DND-41 (cell line): ENCODE measurements at regions not wholly inside any gene's neighbourhood (a gene's known extent, or its start where the extent isn't known, plus 50 kb on each side); places are given as distances from the start of the nearest gene placed in this dataset.

Experiments used
- ATAC-seq: fragments of 200-7000 bp; cut with Tn5 transposase; 3 replicates; pipeline ENCODE4 v1.9.1; 2021; ENCODE audit warnings: low read depth; ENCODE audit not compliant: insufficient read depth
- DNase-seq: peaks from one replicate; pipeline ENCODE4 v3.0.0-alpha.2; 2020
- H2AFZ ChIP-seq: 2 replicates; pipeline ENCODE4 v1.6.0; 2012; ENCODE audit warnings: low read depth, low read length
- H3K27ac ChIP-seq: 2 replicates; pipeline ENCODE4 v1.5.1; 2012; ENCODE audit warnings: low read length, inconsistent platforms
- H3K27me3 ChIP-seq: fragments of 200-600 bp; sonication (generic); 2 replicates; pipeline ENCODE4 v1.6.0; 2012; ENCODE audit warnings: low read length, mild to moderate bottlenecking, inconsistent platforms; ENCODE audit not compliant: insufficient read depth, poor library complexity
- H3K36me3 ChIP-seq: 2 replicates; pipeline ENCODE4 v1.5.1; 2012; ENCODE audit warnings: low read length, inconsistent platforms; ENCODE audit not compliant: insufficient read depth
- H3K4me1 ChIP-seq: 2 replicates; pipeline ENCODE4 v1.5.1; 2012; ENCODE audit warnings: mild to moderate bottlenecking, low read length; ENCODE audit not compliant: insufficient read depth
- H3K4me2 ChIP-seq: 2 replicates; pipeline ENCODE4 v1.6.0; 2012; ENCODE audit warnings: mild to moderate bottlenecking, moderate library complexity, low read length, inconsistent platforms; ENCODE audit not compliant: insufficient read depth
- H3K4me3 ChIP-seq, 2 experiments: fragments of 200-600 bp in 1 of 2; shearing (Covaris generic) in 1 of 2; 2 replicates each; pipeline ENCODE4 v1.5.1; 2012 to 2016; ENCODE audit warnings: inconsistent platforms in 2 of 2, low read length in 2 of 2, mild to moderate bottlenecking in 2 of 2, low read depth in 1 of 2, moderate library complexity in 1 of 2
- H3K79me2 ChIP-seq: 2 replicates; pipeline ENCODE4 v1.6.0; 2012; ENCODE audit warnings: low read length, inconsistent platforms; ENCODE audit not compliant: insufficient read depth
- H3K9ac ChIP-seq: 2 replicates; pipeline ENCODE4 v1.6.0; 2012; ENCODE audit warnings: low read depth, mild to moderate bottlenecking, inconsistent platforms, low read length, moderate library complexity
- H3K9me3 ChIP-seq: 2 replicates; pipeline ENCODE4 v1.5.1; 2012; ENCODE audit warnings: low read length, moderate library complexity, mild to moderate bottlenecking, inconsistent platforms; ENCODE audit not compliant: insufficient read depth, severe bottlenecking
- H4K20me1 ChIP-seq: 2 replicates; pipeline ENCODE4 v1.6.0; 2012; ENCODE audit warnings: low read length; ENCODE audit not compliant: insufficient read depth
- EZH2 ChIP-seq: IDR thresholded peaks from 3 replicates; pipeline ENCODE4 v1.6.1; 2012; ENCODE audit warnings: borderline replicate concordance, low read depth, mild to moderate bottlenecking, moderate library complexity, low read length, inconsistent platforms; ENCODE audit not compliant: severe bottlenecking
- TF ChIP-seq, protein P1 (sequence below): IDR thresholded peaks from 2 replicates; pipeline ENCODE4 v1.5.1; 2012; ENCODE audit warnings: borderline replicate concordance, low read length, moderate library complexity, mild to moderate bottlenecking; ENCODE audit not compliant: poor library complexity, severe bottlenecking; ENCODE audit errors: extremely low read depth

DNA sequence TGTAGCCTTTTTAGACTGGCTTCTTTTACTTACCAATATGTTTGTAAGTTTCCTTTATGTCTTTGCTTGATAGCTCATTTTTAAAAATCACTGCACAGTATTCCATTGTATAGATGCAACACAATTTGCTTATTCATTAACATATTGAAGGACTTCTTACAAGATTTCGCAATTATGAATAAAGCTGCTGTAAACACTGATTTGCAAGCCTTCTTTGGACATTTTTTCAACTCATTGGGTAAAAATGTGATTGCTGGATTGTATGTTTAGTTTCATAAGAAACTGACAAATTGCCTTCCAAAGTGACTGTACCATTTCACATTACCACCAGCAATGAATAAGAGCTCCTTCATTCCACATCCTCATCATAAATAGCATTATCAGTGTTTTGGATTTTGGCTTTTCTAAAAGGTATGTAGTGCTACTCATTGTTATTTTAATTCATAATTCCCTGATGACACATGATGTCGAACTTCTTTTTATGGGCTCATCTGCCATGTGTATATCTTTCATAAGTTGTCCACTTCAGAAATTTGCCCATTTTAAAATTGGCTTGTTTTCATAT is 80.7 kb downstream of the TFAP2B start:
- ATAC-seq: no peak
- no peaks in the 10 kb centered on the region for H3K4me1 ChIP-seq
- no peak for DNase-seq
- no peaks in the 10 kb centered on the region for H3K27me3 ChIP-seq
- no peak for TF ChIP-seq EZH2
- TF ChIP-seq, protein P1, sequence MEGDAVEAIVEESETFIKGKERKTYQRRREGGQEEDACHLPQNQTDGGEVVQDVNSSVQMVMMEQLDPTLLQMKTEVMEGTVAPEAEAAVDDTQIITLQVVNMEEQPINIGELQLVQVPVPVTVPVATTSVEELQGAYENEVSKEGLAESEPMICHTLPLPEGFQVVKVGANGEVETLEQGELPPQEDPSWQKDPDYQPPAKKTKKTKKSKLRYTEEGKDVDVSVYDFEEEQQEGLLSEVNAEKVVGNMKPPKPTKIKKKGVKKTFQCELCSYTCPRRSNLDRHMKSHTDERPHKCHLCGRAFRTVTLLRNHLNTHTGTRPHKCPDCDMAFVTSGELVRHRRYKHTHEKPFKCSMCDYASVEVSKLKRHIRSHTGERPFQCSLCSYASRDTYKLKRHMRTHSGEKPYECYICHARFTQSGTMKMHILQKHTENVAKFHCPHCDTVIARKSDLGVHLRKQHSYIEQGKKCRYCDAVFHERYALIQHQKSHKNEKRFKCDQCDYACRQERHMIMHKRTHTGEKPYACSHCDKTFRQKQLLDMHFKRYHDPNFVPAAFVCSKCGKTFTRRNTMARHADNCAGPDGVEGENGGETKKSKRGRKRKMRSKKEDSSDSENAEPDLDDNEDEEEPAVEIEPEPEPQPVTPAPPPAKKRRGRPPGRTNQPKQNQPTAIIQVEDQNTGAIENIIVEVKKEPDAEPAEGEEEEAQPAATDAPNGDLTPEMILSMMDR: no peak
- H3K9me3 ChIP-seq: no peaks in the 10 kb centered on the region
- H3K9ac ChIP-seq: no peak overlapping the region
- no peaks in the 10 kb centered on the region for H3K79me2 ChIP-seq
- H2AFZ ChIP-seq: no peak overlapping the region
- no peak overlapping the region for H3K4me3 ChIP-seq
- H4K20me1 ChIP-seq: no peaks in the 10 kb centered on the region
- H3K27ac ChIP-seq: no peak overlapping the region
- no peak overlapping the region for H3K4me2 ChIP-seq
- no peaks in the 10 kb centered on the region for H3K36me3 ChIP-seq

DNA sequence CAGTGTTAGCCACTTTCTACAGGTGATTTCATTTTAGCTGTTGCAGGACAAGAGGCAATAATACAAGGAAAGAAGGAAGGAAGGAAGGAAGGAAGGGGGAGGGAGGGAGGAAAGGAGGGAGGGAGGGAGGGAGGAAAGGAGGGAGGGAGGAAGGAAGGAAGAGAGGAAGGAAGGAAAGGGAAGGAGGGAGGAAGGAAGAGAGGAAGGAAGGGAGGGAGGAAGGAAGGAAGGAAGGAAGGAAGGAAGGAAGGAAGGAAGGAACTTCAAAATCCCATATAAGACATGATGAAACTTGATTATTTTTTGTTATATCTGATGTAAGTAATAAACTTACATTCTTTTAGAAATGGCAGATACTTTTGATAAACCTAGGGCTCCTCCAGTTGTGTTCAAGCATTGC is 83.6 kb downstream of the TFAP2B start:
- Histone ChIP-seq H4K20me1 (no peaks in the 10 kb centered on the region), H3K4me3 (no peak overlapping the region), H3K27ac (no peak overlapping the region), H3K9me3 (no peaks in the 10 kb centered on the region), H3K9ac (no peak overlapping the region), H2AFZ (no peak overlapping the region), H3K36me3 (no peaks in the 10 kb centered on the region), H3K27me3 (no peaks in the 10 kb centered on the region), H3K79me2 (no peaks in the 10 kb centered on the region), H3K4me2 (no peak overlapping the region), H3K4me1 (no peaks in the 10 kb centered on the region)
- DNase-seq (no peak), ATAC-seq (no peak)
- TF ChIP-seq, protein P1: no peak
- TF ChIP-seq EZH2: no peak

DNA sequence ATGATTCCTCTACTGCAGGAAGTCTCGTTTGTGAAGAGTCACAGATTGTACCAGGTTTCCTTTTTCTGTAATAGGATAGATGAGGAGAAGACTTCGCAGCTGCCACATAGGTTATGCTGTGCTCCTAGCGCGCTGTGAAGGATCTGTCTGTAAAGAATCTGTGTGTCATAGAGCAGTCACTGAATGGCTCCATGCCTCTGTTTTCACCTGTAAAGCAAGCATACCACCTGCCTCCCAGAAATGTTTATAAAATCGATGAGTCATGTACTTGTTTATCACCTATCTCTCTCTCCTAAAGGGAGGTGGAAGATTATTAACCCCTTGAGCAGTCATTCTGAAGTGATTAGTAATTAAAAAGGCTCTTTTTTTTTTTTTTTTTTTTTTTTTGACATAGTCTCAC is 86.6 kb downstream of the TFAP2B start:
- Histone ChIP-seq H4K20me1 (no peaks in the 10 kb centered on the region), H3K4me1 (no peaks in the 10 kb centered on the region), H3K36me3 (no peaks in the 10 kb centered on the region), H3K9me3 (no peaks in the 10 kb centered on the region), H3K9ac (no peak overlapping the region), H3K27me3 (no peaks in the 10 kb centered on the region), H3K27ac (no peak overlapping the region), H2AFZ (no peak overlapping the region), H3K4me3 (no peak overlapping the region), H3K4me2 (no peak overlapping the region), H3K79me2 (no peaks in the 10 kb centered on the region)
- TF ChIP-seq EZH2: no peak
- TF ChIP-seq, protein P1: no peak
- DNase-seq: no peak
- ATAC-seq: no peak

DNA sequence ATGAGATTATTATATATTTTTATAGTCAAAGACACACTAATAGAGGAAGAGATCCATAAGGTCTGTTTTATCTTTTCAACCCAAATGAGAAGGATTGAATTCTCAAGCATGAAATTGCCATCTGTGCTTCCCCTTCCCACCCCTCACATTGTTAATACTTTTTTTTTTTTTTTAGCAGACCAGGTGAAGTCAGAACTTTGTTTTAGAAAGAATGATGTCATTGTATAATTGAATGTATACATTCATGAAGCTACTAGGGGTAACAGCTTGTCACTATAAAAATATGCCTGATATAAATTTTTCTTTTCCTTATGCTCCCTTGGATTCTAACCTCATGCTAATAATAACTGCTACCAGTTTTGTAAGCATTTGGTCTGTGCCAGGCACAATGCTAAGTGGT is 88.9 kb downstream of the TFAP2B start:
- Histone ChIP-seq H3K4me1 (no peaks in the 10 kb centered on the region), H3K27me3 (no peaks in the 10 kb centered on the region), H3K9ac (no peak overlapping the region), H3K36me3 (no peaks in the 10 kb centered on the region), H3K27ac (no peak overlapping the region), H3K4me2 (no peak overlapping the region), H3K4me3 (no peak overlapping the region), H4K20me1 (no peaks in the 10 kb centered on the region), H2AFZ (no peak overlapping the region), H3K9me3 (no peaks in the 10 kb centered on the region), H3K79me2 (no peaks in the 10 kb centered on the region)
- ATAC-seq (no peak), DNase-seq (no peak)
- no peak for TF ChIP-seq EZH2
- TF ChIP-seq, protein P1: no peak
